ENCODE measurements at regions not wholly inside any gene's neighbourhood (a gene's known extent, or its start where the extent isn't known, plus 50 kb on each side); places are given as distances from the start of the nearest gene placed in this dataset.

- no peak for TF ChIP-seq POLR2A (IDR thresholded peaks at IDR 0.05)
- TF ChIP-seq, protein P1, sequence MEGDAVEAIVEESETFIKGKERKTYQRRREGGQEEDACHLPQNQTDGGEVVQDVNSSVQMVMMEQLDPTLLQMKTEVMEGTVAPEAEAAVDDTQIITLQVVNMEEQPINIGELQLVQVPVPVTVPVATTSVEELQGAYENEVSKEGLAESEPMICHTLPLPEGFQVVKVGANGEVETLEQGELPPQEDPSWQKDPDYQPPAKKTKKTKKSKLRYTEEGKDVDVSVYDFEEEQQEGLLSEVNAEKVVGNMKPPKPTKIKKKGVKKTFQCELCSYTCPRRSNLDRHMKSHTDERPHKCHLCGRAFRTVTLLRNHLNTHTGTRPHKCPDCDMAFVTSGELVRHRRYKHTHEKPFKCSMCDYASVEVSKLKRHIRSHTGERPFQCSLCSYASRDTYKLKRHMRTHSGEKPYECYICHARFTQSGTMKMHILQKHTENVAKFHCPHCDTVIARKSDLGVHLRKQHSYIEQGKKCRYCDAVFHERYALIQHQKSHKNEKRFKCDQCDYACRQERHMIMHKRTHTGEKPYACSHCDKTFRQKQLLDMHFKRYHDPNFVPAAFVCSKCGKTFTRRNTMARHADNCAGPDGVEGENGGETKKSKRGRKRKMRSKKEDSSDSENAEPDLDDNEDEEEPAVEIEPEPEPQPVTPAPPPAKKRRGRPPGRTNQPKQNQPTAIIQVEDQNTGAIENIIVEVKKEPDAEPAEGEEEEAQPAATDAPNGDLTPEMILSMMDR (IDR thresholded peaks at IDR 0.05): no peak
Measured at GRCh38 chr2:200225951-200226350, 80.5 kb upstream of the SPATS2L start.
